ENCODE measurements at regions not wholly inside any gene's neighbourhood (a gene's known extent, or its start where the extent isn't known, plus 50 kb on each side); places are given as distances from the start of the nearest gene placed in this dataset.

DNA sequence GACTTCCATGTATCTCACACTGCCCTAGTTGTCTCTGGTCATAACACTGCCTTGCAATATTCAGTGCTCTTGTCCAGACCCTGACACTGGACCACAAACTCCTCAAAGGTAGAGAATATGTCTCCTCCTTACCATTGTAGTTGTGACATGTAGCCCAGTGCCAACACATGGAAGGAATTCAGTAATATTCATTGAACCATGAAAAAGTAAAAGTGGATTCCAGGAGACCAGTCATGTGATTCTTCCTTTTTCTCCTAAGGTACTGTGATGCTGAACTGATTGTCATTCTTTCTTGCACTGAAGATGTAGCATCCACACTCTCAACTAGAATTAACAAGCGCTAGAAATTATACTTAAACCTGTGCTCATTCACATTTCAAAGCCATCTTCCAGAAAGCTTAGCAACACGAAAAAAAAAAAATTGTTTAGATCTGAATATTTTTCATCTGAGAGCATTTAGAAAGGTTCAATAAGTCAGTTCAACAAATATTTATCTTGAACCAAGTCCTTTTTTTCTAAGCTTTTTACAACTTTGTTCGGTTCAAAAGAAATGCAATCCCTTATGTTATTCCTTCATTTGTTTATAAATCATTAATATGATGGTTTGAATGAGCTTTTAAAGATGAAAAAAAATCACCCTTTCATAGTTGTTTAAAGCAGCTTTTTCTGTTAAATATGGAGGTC, 224.7 kb upstream of the BLID start:
- DNase-seq (ENCODE audit: low read depth in 1 of 2, low spot score in 1 of 2) = no peak
- TF ChIP-seq JUND (IDR thresholded peaks at IDR 0.05; ENCODE audit: low read depth) = no peak
- in situ Hi-C loops (cut with HindIII; ENCODE audit: low pct_unique_long_range_greater_than_20kb, low sequenced_read_pairs) = no loop called here

DNA sequence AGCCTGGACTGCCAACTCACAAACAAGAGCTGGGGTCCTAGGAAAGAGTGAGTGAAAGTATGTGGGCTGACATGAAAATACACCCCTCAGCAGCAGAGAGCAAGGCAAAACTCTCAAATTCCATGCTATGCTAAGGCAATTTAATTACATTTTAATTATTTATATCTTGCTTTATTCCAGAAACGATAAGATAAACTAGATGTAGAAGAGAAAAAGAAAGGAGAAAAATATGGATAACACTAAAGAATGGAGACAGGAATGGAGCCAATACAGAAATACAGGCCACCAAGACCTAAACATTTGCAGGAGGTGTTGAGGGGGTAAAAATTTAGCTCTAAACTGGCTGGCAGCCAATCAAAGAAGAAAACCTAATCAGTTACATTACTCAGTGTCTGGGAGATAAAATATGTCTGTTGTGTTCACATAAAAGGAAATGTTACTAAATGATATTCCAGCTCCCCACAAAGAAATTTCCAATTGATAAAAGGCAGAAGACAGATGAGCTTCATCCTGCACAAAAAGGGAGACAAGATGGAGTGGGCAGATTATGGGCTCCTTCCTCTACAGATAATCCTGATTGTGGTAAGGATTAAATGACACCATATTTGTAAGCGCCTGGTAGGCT, 223.5 kb upstream of the BLID start:
- no peak for TF ChIP-seq JUND (IDR thresholded peaks at IDR 0.05; ENCODE audit: low read depth)
- in situ Hi-C loops (cut with HindIII; ENCODE audit: low pct_unique_long_range_greater_than_20kb, low sequenced_read_pairs) = no loop called here
- DNase-seq (ENCODE audit: low read depth in 1 of 2, low spot score in 1 of 2) = no peak

GRCh38 chr11:122337704-122338103, 221.7 kb upstream of the BLID start:
- in situ Hi-C loops (cut with HindIII; ENCODE audit: low pct_unique_long_range_greater_than_20kb, low sequenced_read_pairs) = no loop called here
- TF ChIP-seq JUND (IDR thresholded peaks at IDR 0.05; ENCODE audit: low read depth) = no peak
- no peak for DNase-seq (ENCODE audit: low read depth in 1 of 2, low spot score in 1 of 2)

GRCh38 chr11:122337241-122337640, 221.2 kb upstream of the BLID start:
- TF ChIP-seq JUND (IDR thresholded peaks at IDR 0.05; ENCODE audit: low read depth) = no peak
- in situ Hi-C loops (cut with HindIII; ENCODE audit: low pct_unique_long_range_greater_than_20kb, low sequenced_read_pairs) = no loop called here

DNA sequence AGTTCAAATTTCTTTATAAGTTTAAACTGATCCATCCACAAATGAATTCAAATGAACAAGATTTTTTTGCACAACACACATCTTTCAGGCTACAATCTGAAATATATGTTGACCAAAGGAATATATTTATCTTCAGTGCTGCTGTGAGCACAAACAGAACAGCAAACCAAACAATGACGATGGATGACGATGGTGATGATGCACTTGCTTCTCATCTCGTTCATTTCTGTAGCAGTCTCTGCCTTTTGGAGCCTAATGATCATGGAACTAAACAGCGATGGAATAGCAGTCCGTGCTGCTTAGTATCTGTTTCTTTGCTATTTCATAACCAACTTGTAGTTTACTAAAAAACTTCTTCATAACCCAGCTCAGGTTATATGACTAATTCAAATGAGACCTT, 220.7 kb upstream of the BLID start:
- in situ Hi-C loops (cut with HindIII; ENCODE audit: low pct_unique_long_range_greater_than_20kb, low sequenced_read_pairs) = no loop called here
- no peak for TF ChIP-seq JUND (IDR thresholded peaks at IDR 0.05; ENCODE audit: low read depth)
- no peak for DNase-seq (ENCODE audit: low read depth in 1 of 2, low spot score in 1 of 2)

More at GRCh38 chr11:122337241-122337640, 221.2 kb upstream of the BLID start:
- DNase-seq (ENCODE audit: low read depth in 1 of 2, low spot score in 1 of 2) = no peak

DNA sequence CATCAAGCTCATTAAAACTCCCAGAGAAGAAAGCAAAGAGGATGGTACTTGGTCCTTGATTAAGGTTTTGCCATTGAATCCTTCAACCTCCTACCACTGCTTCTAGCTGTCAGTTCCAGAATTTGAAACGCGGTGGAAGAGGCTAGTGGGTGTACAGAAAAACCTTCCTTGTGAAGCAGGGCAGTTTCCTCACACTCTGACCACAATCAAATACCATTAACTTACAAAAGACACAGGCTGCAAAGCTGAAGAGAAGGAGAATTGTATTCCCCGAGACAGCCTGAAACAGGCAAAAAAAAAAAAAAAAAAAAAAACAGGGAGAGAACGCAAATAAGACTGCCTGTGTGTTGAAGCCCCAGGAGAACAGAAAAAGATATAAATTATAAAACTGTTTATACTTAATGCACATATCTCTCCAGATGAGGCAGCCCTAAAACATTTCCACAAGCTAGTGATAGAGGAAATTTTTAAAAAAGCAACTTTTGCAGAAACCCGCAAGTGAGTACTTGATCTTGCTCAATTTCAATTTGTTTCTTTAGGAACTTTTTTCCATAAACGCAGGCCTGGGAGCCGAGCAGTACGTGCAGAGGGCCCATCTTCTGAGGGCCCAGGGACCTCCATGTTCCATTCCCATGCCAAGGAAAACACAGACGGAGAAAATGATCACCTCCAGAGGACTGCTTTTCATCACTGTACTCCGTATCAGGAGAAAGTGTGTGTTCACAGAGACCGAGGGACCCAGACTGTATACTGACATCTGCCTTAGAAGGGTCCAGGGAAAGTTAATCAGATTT, 218.7 kb upstream of the BLID start:
- in situ Hi-C loops (cut with HindIII; ENCODE audit: low pct_unique_long_range_greater_than_20kb, low sequenced_read_pairs) = no loop called here

GRCh38 chr11:122333467-122333866, 217.5 kb upstream of the BLID start:
- no peak for TF ChIP-seq JUND (IDR thresholded peaks at IDR 0.05; ENCODE audit: low read depth)
- in situ Hi-C loops (cut with HindIII; ENCODE audit: low pct_unique_long_range_greater_than_20kb, low sequenced_read_pairs) = no loop called here
- DNase-seq (ENCODE audit: low read depth in 1 of 2, low spot score in 1 of 2) = no peak

More for the DNA sequence above, 218.7 kb upstream of the BLID start:
- no peak for DNase-seq (ENCODE audit: low read depth in 1 of 2, low spot score in 1 of 2)
- no peak for TF ChIP-seq JUND (IDR thresholded peaks at IDR 0.05; ENCODE audit: low read depth)

DNA sequence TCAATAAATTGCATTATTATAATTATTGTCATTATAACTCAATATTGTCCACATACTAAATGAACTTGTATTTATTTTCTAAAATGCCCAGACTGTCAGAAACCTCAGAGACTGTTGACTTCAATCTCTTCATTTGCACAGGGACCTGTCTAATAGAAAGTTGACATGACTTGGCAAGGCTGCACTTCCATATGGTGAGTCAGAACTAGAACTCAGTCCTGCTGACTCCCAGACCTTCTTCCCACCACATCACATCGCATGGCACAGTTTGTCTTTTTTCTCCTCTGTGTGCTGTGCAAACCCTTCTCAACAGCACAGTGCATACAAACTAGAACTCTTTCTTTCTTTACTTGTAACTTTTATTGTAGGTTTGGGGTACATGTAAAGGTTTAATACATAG, 215.1 kb upstream of the BLID start:
- DNase-seq (ENCODE audit: low read depth in 1 of 2, low spot score in 1 of 2) = no peak
- in situ Hi-C loops (cut with HindIII; ENCODE audit: low pct_unique_long_range_greater_than_20kb, low sequenced_read_pairs) = no loop called here
- TF ChIP-seq JUND (IDR thresholded peaks at IDR 0.05; ENCODE audit: low read depth) = no peak

DNA sequence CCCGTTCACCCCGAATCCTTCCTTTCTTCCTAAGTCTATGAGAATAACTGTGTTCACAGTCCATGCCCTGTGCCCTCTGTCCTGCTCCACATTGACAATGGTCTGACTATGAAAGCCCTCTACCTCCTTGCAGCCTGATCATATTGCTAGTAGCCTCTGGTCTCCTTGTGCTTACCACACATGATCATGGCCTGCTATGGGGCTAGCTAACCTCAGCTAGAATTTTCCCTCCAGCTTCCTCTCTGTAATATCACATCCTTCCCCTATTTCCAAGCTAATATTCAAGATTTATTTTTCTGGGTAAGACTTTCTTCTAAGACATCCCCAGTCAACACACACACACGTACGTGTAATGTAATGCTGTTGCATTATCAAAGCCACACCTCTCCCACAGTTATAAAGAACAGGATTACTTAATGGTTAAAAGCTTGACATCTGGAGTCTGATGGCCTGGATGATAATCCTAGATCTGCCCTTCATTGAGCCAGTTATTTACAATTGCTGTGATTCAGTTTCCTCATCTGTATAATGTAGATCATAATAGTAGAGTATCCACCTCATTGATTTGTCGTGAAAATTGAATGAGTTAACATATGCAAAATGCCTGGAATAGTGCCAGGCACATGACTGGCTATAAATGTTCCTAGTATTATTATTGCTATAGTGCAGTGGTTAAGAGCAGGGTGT, 214.4 kb upstream of the BLID start:
- TF ChIP-seq JUND (IDR thresholded peaks at IDR 0.05; ENCODE audit: low read depth) = no peak
- in situ Hi-C loops (cut with HindIII; ENCODE audit: low pct_unique_long_range_greater_than_20kb, low sequenced_read_pairs) = no loop called here
- no peak for DNase-seq (ENCODE audit: low read depth in 1 of 2, low spot score in 1 of 2)

- no peak for TF ChIP-seq JUND (IDR thresholded peaks at IDR 0.05; ENCODE audit: low read depth)
- no peak for DNase-seq (ENCODE audit: low read depth in 1 of 2, low spot score in 1 of 2)
- in situ Hi-C loops (cut with HindIII; ENCODE audit: low pct_unique_long_range_greater_than_20kb, low sequenced_read_pairs) = no loop called here
These were observed 211.5 kb upstream of the BLID start for GRCh38 chr11:122327528-122327927.

DNA sequence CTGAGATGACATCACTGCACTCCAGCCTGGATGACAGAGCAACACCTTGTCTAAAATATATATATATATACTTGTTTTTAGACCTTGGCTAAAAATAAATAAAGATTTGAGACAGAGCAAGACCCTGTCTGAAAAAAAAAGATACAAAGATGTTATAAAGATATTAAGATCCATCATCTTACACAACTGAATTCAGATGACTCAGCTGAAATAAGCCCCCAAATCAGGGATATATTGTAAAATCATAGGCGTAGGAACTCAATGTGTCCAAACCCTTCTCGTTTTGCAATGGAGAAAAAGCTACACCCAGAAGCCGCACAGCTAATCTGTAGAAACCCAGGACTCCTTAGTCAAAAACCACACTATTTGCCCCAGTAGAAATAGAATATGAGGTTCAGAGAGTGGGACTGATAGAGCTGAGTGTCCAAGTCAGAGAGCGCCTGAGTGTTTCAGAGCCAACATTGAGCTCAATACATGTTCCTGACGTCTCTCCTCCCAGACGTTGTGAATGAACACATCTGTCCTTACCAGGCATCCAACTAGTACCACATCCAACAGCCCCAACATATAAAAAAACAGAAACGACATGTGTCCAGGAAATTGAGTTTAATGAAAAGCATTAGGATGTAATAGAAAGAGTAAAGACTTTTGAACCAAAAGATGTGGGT, 207.9 kb upstream of the BLID start:
- in situ Hi-C loops (cut with HindIII; ENCODE audit: low pct_unique_long_range_greater_than_20kb, low sequenced_read_pairs) = no loop called here
- no peak for DNase-seq (ENCODE audit: low read depth in 1 of 2, low spot score in 1 of 2)
- no peak for TF ChIP-seq JUND (IDR thresholded peaks at IDR 0.05; ENCODE audit: low read depth)

DNA sequence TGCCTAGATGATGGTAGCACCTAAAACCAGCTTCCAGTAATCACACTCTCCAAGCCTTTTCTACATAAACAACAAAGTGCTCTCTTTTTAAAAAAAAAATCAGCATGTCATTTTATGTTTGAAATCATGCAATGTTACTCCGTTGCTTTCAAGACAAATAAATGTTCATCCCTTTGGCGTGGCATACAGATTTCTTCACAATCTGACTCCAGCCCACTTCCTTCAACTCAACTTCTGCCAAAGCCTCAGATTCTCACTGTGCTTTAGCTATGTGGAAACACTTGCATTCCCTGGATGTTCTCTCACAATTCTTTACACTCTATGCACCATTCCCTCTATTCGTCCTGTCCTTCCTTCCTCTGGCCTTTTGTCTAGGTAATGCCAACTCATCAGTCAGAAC, 206.3 kb upstream of the BLID start:
- in situ Hi-C loops (cut with HindIII; ENCODE audit: low pct_unique_long_range_greater_than_20kb, low sequenced_read_pairs) = no loop called here
- DNase-seq (ENCODE audit: low read depth in 1 of 2, low spot score in 1 of 2) = no peak
- no peak for TF ChIP-seq JUND (IDR thresholded peaks at IDR 0.05; ENCODE audit: low read depth)
